ENCODE measurements at regions not wholly inside any gene's neighbourhood (a gene's known extent, or its start where the extent isn't known, plus 50 kb on each side); places are given as distances from the start of the nearest gene placed in this dataset.
A peak's percentile ranks its signal among the peaks of the same experiment; 100 is the strongest.

GRCh38 chr6:12654107-12654506 is 62.5 kb upstream of the PHACTR1 start:
- TF ChIP-seq CTCF (IDR thresholded peaks at IDR 0.05), result no peak
- no peak for TF ChIP-seq EZH2phosphoT487 (IDR thresholded peaks at IDR 0.05)
- no peak for TF ChIP-seq EZH2 (IDR thresholded peaks at IDR 0.05)
- no peak for DNase-seq (ENCODE audit: low spot score)

GRCh38 chr6:12654514-12654913 is 62.1 kb upstream of the PHACTR1 start:
- H3K27me3 Mint-ChIP-seq (ENCODE audit: insufficient read depth, low read depth), result peaks cover 4% of the 10 kb centered on the region
- H3K27ac Mint-ChIP-seq, result no peak overlapping the region
- Histone ChIP-seq H3K4me1 (peaks cover 9% of the 10 kb centered on the region), H3F3A (ENCODE audit: low read depth) (peaks cover 6% of the 10 kb centered on the region), H3K36me3 (no peaks in the 10 kb centered on the region), H3K27ac (no peak overlapping the region), H3K27me3 (peaks cover 10% of the 10 kb centered on the region), H3K9ac (no peak overlapping the region), H3K4me3 (no peak overlapping the region), H4K20me1 (ENCODE audit: low read depth) (no peaks in the 10 kb centered on the region), H3K9me3 (ENCODE audit: low read depth) (no peaks in the 10 kb centered on the region), H2AFZ (replicated peaks) (no peak overlapping the region), H3K79me2 (ENCODE audit: low read depth) (no peaks in the 10 kb centered on the region), H3K4me2 (no peak overlapping the region)
- TF ChIP-seq CTCF (IDR thresholded peaks at IDR 0.05) (no peak), EZH2phosphoT487 (IDR thresholded peaks at IDR 0.05) (no peak), EZH2 (IDR thresholded peaks at IDR 0.05) (no peak)
- H3K9me3 Mint-ChIP-seq, result peaks cover 2% of the 10 kb centered on the region
- H3K4me1 Mint-ChIP-seq, result peaks cover 17% of the 10 kb centered on the region
- H3K4me3 Mint-ChIP-seq, result no peak overlapping the region
- no peak for DNase-seq (ENCODE audit: low spot score)
- no peaks in the 10 kb centered on the region for H3K36me3 Mint-ChIP-seq

More at GRCh38 chr6:12654107-12654506, 62.5 kb upstream of the PHACTR1 start:
- H3K27ac Mint-ChIP-seq, result no peak overlapping the region
- no peaks in the 10 kb centered on the region for H3K36me3 Mint-ChIP-seq
- Histone ChIP-seq H2AFZ (replicated peaks) (no peak overlapping the region), H3K36me3 (no peaks in the 10 kb centered on the region), H3K4me1 (peaks cover 9% of the 10 kb centered on the region), H3F3A (ENCODE audit: low read depth) (peaks cover 6% of the 10 kb centered on the region), H3K27ac (no peak overlapping the region), H3K4me3 (no peak overlapping the region), H3K9ac (no peak overlapping the region), H3K27me3 (peaks cover 10% of the 10 kb centered on the region), H4K20me1 (ENCODE audit: low read depth) (no peaks in the 10 kb centered on the region), H3K79me2 (ENCODE audit: low read depth) (no peaks in the 10 kb centered on the region), H3K9me3 (ENCODE audit: low read depth) (no peaks in the 10 kb centered on the region), H3K4me2 (no peak overlapping the region)
- H3K4me3 Mint-ChIP-seq, result no peak overlapping the region
- peaks cover 17% of the 10 kb centered on the region for H3K4me1 Mint-ChIP-seq
- H3K9me3 Mint-ChIP-seq, result peaks cover 3% of the 10 kb centered on the region
- peaks cover 4% of the 10 kb centered on the region for H3K27me3 Mint-ChIP-seq (ENCODE audit: insufficient read depth, low read depth)

- H3K36me3 Mint-ChIP-seq, result no peaks in the 10 kb centered on the region
- peaks cover 4% of the 10 kb centered on the region for H3K27me3 Mint-ChIP-seq (ENCODE audit: insufficient read depth, low read depth)
- H3K9me3 ChIP-seq (ENCODE audit: low read depth), result no peaks in the 10 kb centered on the region
- H3K4me2 ChIP-seq, result peak overlapping the region; percentile 51
- peaks cover 10% of the 10 kb centered on the region for H3K27me3 ChIP-seq
- H3K79me2 ChIP-seq (ENCODE audit: low read depth), result no peaks in the 10 kb centered on the region
- no peaks in the 10 kb centered on the region for H3K36me3 ChIP-seq
- H3K9ac ChIP-seq, result no peak overlapping the region
- peak; percentile 8 for DNase-seq (ENCODE audit: low spot score)
- no peaks in the 10 kb centered on the region for H4K20me1 ChIP-seq (ENCODE audit: low read depth)
- H3K4me3 ChIP-seq, result no peak overlapping the region
- H3K4me1 Mint-ChIP-seq, result peaks cover 19% of the 10 kb centered on the region
- peak overlapping the region; percentile 80 for H3K27ac Mint-ChIP-seq
- H3K27ac ChIP-seq, result no peak overlapping the region
- H2AFZ ChIP-seq (replicated peaks), result peak overlapping the region; percentile 52
- peaks cover 6% of the 10 kb centered on the region for H3F3A ChIP-seq (ENCODE audit: low read depth)
- peaks cover 9% of the 10 kb centered on the region for H3K4me1 ChIP-seq
- no peak overlapping the region for H3K4me3 Mint-ChIP-seq
- TF ChIP-seq EZH2 (IDR thresholded peaks at IDR 0.05) (no peak), EZH2phosphoT487 (IDR thresholded peaks at IDR 0.05) (no peak), CTCF (IDR thresholded peaks at IDR 0.05) (no peak)
- no peaks in the 10 kb centered on the region for H3K9me3 Mint-ChIP-seq
Measured at GRCh38 chr6:12656906-12657305, 59.7 kb upstream of the PHACTR1 start.
